Hepatocyte (in vitro differentiated cells): ENCODE measurements at regions not wholly inside any gene's neighbourhood (a gene's known extent, or its start where the extent isn't known, plus 50 kb on each side); places are given as distances from the start of the nearest gene placed in this dataset.

Source experiments
- CTCF ChIP-seq: fragments of 200-600 bp; sonication (generic); IDR thresholded peaks from 2 replicates; pipeline ENCODE4 v1.5.1; 2016; ENCODE audit warnings: antibody characterized with exemption, mild to moderate bottlenecking; ENCODE audit not compliant: poor library complexity
- EZH2phosphoT487 ChIP-seq: fragments of 200-600 bp; sonication (generic); IDR thresholded peaks from one replicate; pipeline ENCODE4 v1.6.1; 2018; ENCODE audit warnings: antibody characterized with exemption, mild to moderate bottlenecking, low read depth, moderate library complexity; ENCODE audit not compliant: unreplicated experiment, severe bottlenecking

GRCh38 chr7:32299133-32299702, 191.0 kb downstream of the LSM5 start:
- TF ChIP-seq EZH2phosphoT487 (no peak), CTCF (no peak)
